Smooth muscle cell (in vitro differentiated cells): ENCODE measurements at regions not wholly inside any gene's neighbourhood (a gene's known extent, or its start where the extent isn't known, plus 50 kb on each side); places are given as distances from the start of the nearest gene placed in this dataset.

Experiments used
- DNase-seq: peaks from one replicate; lab custom pipeline; 2025; ENCODE audit not compliant: unreplicated experiment; lab: John Stamatoyannopoulos, UW
- H2AFZ ChIP-seq: fragments of 200-600 bp; sonication (generic); 2 replicates; pipeline ENCODE4 v1.6.0; 2016; ENCODE audit warnings: antibody characterized with exemption, low read depth, mild to moderate bottlenecking
- H3F3A ChIP-seq: fragments of 200-600 bp; sonication (generic); 2 replicates; pipeline ENCODE4 v1.6.0; 2017; ENCODE audit warnings: antibody characterized with exemption, low read depth
- H3K27ac ChIP-seq: fragments of 200-600 bp; sonication (generic); 2 replicates; pipeline ENCODE4 v1.5.1; 2016; ENCODE audit warnings: low read depth, mild to moderate bottlenecking
- H3K27me3 ChIP-seq: fragments of 200-600 bp; sonication (generic); 2 replicates; pipeline ENCODE4 v1.6.1; 2016; ENCODE audit warnings: low read depth, mild to moderate bottlenecking
- H3K36me3 ChIP-seq: fragments of 200-600 bp; sonication (generic); 2 replicates; pipeline ENCODE4 v1.5.1; 2016; ENCODE audit warnings: low read depth
- H3K4me1 ChIP-seq: fragments of 200-600 bp; sonication (generic); 2 replicates; pipeline ENCODE4 v1.5.1; 2016; ENCODE audit warnings: low read depth
- H3K4me2 ChIP-seq: fragments of 200-600 bp; sonication (generic); 2 replicates; pipeline ENCODE4 v1.6.0; 2016; ENCODE audit warnings: mild to moderate bottlenecking
- H3K4me3 ChIP-seq: fragments of 200-600 bp; sonication (generic); 2 replicates; pipeline ENCODE4 v1.5.1; 2016; ENCODE audit warnings: mild to moderate bottlenecking
- H3K79me2 ChIP-seq: fragments of 200-600 bp; sonication (generic); 2 replicates; pipeline ENCODE4 v1.6.0; 2016; ENCODE audit warnings: low read depth, mild to moderate bottlenecking
- H3K9ac ChIP-seq: fragments of 200-600 bp; sonication (generic); 2 replicates; pipeline ENCODE4 v1.6.0; 2016; ENCODE audit warnings: low read depth
- H3K9me3 ChIP-seq: fragments of 200-600 bp; sonication (generic); replicated peaks from 2 replicates; pipeline ENCODE4 v1.5.1; 2016; ENCODE audit warnings: low read depth
- H4K20me1 ChIP-seq: fragments of 200-600 bp; sonication (generic); 2 replicates; pipeline ENCODE4 v1.6.0; 2016; ENCODE audit warnings: low read depth
- WGBS: methylation state at CpG from one replicate; pipeline ENCODE4 v1.1.7; 2016; ENCODE audit warnings: low lambda C conversion rate; 5-methylcytosine and 5-hydroxymethylcytosine counted together
- TF ChIP-seq, protein P1 (sequence below): fragments of 200-600 bp; sonication (generic); IDR thresholded peaks from 2 replicates; pipeline ENCODE4 v1.5.1; 2017; ENCODE audit warnings: borderline replicate concordance, mild to moderate bottlenecking, antibody characterized with exemption; ENCODE audit not compliant: insufficient read depth, poor library complexity, severe bottlenecking

- H3K9me3 ChIP-seq: no peaks in the 10 kb centered on the region
- no peak overlapping the region for H3K27ac ChIP-seq
- peaks cover 69% of the 10 kb centered on the region for H3K27me3 ChIP-seq
- DNase-seq: no peak
- H3K4me3 ChIP-seq: no peak overlapping the region
- H3F3A ChIP-seq: no peaks in the 10 kb centered on the region
- TF ChIP-seq, protein P1, sequence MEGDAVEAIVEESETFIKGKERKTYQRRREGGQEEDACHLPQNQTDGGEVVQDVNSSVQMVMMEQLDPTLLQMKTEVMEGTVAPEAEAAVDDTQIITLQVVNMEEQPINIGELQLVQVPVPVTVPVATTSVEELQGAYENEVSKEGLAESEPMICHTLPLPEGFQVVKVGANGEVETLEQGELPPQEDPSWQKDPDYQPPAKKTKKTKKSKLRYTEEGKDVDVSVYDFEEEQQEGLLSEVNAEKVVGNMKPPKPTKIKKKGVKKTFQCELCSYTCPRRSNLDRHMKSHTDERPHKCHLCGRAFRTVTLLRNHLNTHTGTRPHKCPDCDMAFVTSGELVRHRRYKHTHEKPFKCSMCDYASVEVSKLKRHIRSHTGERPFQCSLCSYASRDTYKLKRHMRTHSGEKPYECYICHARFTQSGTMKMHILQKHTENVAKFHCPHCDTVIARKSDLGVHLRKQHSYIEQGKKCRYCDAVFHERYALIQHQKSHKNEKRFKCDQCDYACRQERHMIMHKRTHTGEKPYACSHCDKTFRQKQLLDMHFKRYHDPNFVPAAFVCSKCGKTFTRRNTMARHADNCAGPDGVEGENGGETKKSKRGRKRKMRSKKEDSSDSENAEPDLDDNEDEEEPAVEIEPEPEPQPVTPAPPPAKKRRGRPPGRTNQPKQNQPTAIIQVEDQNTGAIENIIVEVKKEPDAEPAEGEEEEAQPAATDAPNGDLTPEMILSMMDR: no peak
- no peaks in the 10 kb centered on the region for H3K4me1 ChIP-seq
- H3K4me2 ChIP-seq: no peak overlapping the region
- no peaks in the 10 kb centered on the region for H4K20me1 ChIP-seq
- no peak overlapping the region for H3K9ac ChIP-seq
- no peaks in the 10 kb centered on the region for H3K36me3 ChIP-seq
- no peaks in the 10 kb centered on the region for H3K79me2 ChIP-seq
- H2AFZ ChIP-seq: no peak overlapping the region
Observed at GRCh38 chr15:96554541-96554940, 224.0 kb downstream of the NR2F2 start.

DNA sequence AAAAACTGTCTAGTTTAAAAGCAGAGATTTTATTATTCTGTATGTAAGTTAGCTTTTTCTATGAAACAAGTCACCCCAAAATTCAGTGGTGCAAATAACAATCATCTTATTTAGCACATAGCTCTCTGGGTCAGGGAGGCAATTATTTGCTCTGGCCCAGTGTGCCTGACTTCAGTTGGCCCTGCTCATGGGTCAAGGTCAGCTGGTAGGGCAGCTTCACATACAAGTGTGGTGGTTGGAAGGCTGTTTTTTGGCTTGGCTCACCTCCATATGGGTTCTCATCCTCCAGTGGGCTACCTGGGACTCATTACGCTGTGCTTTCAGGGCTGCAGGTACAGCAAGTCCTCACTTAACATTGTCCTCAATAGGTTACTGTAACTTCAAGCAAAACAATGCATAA lies 228.6 kb downstream of the NR2F2 start:
- no peaks in the 10 kb centered on the region for H3K4me1 ChIP-seq
- no peak overlapping the region for H2AFZ ChIP-seq
- no peak overlapping the region for H3K4me2 ChIP-seq
- H3K79me2 ChIP-seq: no peaks in the 10 kb centered on the region
- 93% methylated on average over 1 of the region's 1 CpG for WGBS
- peaks cover 50% of the 10 kb centered on the region for H3K27me3 ChIP-seq
- TF ChIP-seq, protein P1: no peak
- no peaks in the 10 kb centered on the region for H3K9me3 ChIP-seq
- no peaks in the 10 kb centered on the region for H3F3A ChIP-seq
- H3K4me3 ChIP-seq: no peak overlapping the region
- no peak overlapping the region for H3K27ac ChIP-seq
- H3K36me3 ChIP-seq: no peaks in the 10 kb centered on the region
- no peak for DNase-seq
- H3K9ac ChIP-seq: no peak overlapping the region
- no peaks in the 10 kb centered on the region for H4K20me1 ChIP-seq

DNA sequence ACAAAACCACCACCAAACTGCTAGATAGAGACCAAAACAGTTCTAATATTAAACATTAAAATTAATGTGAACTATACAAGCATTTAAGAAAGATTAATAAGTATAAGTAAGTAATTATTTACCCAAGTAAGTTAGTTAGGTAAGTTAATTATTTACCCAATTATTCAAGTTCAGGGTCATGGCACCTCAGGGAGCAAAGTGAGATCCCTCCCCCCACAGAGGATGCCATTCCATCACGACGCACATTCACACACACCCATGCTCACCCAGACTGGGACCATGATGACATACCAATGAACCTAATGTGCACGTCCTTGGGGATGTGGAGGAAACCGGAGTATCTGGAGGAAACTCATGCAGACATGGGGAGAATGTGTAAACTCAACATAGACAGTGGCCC lies 229.1 kb downstream of the NR2F2 start:
- no peaks in the 10 kb centered on the region for H3K36me3 ChIP-seq
- H3K4me3 ChIP-seq: no peak overlapping the region
- DNase-seq: no peak
- TF ChIP-seq, protein P1: no peak
- H3F3A ChIP-seq: no peaks in the 10 kb centered on the region
- no peak overlapping the region for H2AFZ ChIP-seq
- no peak overlapping the region for H3K4me2 ChIP-seq
- WGBS: 93% methylated on average over 4 of the region's 4 CpGs
- no peak overlapping the region for H3K27ac ChIP-seq
- H3K4me1 ChIP-seq: no peaks in the 10 kb centered on the region
- H3K9ac ChIP-seq: no peak overlapping the region
- H3K79me2 ChIP-seq: no peaks in the 10 kb centered on the region
- peaks cover 44% of the 10 kb centered on the region for H3K27me3 ChIP-seq
- H3K9me3 ChIP-seq: no peaks in the 10 kb centered on the region
- H4K20me1 ChIP-seq: no peaks in the 10 kb centered on the region

DNA sequence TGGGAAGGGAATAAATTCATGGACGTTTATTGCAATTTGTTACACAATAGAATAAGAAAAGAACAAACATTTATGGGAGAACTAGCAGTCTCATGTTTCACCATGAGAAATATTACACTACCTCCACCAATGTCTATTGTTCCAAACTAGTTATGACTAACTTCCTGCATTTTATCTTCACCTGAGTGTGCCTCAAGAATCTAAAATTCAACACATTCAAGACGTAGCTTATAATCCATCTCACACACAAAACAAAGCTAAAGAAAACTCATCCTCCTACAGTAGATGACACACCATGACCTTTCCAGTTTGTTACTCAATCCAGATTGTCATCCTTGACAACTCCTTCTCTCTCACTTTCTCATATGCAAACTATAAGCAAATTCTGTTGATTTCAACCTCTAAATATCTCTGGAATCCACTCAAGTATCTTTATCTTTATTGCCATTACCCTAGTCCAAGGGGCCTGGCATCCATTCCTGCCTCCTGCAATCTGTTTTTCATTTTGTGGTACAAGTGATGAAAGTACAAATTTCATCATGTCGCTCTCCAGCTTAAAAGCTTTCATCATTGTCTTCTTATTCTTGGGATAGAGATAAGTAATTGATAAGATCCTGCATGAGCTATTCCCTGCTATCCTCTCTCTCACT lies 229.9 kb downstream of the NR2F2 start:
- no peak overlapping the region for H2AFZ ChIP-seq
- TF ChIP-seq, protein P1: no peak
- WGBS: 43% methylated on average over 3 of the region's 3 CpGs

More for the DNA sequence above, 229.9 kb downstream of the NR2F2 start:
- no peaks in the 10 kb centered on the region for H4K20me1 ChIP-seq
- no peak overlapping the region for H3K9ac ChIP-seq
- H3K27me3 ChIP-seq: peaks cover 37% of the 10 kb centered on the region
- H3K4me1 ChIP-seq: no peaks in the 10 kb centered on the region
- H3K4me3 ChIP-seq: no peak overlapping the region
- H3F3A ChIP-seq: no peaks in the 10 kb centered on the region
- no peak for DNase-seq
- H3K36me3 ChIP-seq: no peaks in the 10 kb centered on the region
- H3K79me2 ChIP-seq: no peaks in the 10 kb centered on the region
- H3K9me3 ChIP-seq: no peaks in the 10 kb centered on the region
- no peak overlapping the region for H3K27ac ChIP-seq
- no peak overlapping the region for H3K4me2 ChIP-seq
